GM21717 (cell line): ENCODE measurements at regions not wholly inside any gene's neighbourhood (a gene's known extent, or its start where the extent isn't known, plus 50 kb on each side); places are given as distances from the start of the nearest gene placed in this dataset.
"Not testable (repeated sequence)": the region's sequence is repeated elsewhere in the genome, so short reads cannot be mapped to it uniquely, and the experiment has no call there.

Source experiments
- ATAC-seq: cut with Tn5 transposase; IDR thresholded peaks from one replicate; pipeline ENCODE4 v1.9.1; 2021; ENCODE audit warnings: mild to moderate bottlenecking, moderate library complexity; ENCODE audit not compliant: unreplicated experiment

DNA sequence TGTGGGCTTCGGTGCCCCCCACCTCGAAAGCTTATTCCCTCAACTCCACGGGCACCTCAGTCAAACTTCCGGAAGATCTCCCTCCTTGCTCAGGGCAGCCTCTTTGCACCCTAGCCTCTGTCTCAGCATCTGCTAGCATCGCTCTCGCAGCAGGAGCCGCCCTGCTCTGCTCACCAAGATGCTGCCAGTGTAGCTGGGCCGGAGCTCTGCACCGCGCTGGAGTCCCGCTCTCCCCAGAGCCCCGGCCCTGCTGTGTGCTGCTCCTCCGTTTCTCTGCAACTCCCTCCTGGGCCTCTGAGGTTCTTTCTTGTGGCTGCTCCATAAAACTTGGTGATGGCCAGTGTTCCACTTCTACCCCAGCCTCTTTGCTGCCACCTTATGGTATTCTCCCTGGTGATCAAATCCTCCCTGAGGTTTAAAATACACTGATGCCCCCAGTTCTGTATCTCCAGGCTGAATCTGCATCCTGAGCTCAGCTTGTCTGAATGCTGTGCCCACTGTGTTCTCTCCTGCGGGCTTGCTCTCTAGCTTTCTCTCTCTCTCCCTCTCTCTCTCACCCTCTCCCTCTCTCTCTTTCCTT is 198.0 kb downstream of the UQCRFS1 start:
- no peak for ATAC-seq

DNA sequence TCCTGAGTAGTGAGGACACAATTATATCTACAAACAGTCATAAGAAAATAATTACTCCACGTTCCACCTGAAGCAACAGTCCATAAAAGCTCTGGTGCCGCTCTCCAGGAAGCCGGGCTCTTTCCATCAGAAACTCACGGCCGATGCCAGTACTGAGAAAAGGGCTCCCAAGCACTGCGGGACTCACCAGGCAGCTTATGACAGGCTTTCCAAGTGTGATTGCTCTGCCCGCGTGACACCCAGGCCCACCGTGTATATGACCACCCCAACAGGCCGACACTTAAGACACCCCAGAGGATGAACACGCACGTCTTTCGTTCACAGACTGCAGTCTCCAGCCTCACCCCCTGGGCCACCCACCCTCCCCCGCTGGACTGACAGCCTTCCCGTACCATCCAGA is 199.0 kb downstream of the UQCRFS1 start:
- ATAC-seq: no peak

DNA sequence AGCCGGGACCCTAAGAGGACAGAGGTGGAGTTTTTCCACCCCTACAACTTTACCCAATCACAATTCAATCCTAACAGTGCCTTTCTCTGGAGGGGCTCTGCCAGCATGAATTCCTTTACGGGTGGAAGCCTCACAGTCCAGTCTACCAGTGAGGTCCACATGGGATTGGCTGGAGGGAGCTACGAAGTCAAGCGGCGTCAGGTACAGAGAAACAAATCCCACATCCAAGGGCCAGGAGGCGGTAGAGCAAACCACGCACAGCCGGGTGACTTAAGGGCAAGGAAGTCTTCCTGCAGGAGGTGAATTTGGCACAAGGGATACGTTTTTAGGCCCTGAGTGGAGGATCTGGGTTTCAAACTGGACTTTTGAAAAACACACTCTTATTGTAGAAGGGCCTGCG is 199.6 kb downstream of the UQCRFS1 start:
- ATAC-seq: no peak

DNA sequence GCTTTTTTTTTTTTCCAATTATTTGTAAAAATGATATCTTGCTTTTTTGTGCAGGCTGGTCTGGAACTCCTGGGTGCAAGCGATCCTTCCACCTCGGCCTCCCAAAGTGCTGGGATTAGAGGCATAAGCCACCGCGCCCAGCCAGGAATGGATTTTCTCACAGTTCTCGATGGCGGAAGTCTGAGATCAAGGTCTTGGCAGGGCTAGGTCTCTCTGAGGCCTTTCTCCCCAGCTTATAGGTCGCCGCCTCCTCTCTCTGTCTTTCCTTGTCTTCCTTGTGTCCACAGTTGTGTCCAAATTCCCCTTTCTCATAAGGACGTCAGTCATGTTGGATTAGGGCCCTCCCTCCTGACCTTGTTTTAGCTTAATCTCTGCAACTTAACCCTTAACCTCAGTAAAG is 200.5 kb downstream of the UQCRFS1 start:
- no peak for ATAC-seq

DNA sequence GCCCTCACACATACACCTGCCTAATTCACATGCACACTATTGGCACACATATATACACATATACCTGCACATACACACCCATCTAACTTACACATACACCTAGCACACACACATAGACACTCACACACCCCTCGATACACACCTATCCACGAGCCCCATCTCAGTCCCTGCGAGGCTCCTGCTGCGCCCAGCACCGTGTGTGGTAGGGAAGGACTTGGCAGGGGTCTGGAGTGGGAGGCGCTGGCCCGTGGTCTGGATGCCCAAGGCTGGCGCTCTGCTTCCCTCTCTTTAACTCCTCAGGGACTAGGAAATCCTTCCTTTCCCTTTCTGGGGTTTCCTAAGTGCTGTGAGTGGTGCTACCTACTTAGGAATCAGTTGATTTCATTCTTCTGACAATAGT is 202.7 kb downstream of the UQCRFS1 start:
- ATAC-seq: no peak

DNA sequence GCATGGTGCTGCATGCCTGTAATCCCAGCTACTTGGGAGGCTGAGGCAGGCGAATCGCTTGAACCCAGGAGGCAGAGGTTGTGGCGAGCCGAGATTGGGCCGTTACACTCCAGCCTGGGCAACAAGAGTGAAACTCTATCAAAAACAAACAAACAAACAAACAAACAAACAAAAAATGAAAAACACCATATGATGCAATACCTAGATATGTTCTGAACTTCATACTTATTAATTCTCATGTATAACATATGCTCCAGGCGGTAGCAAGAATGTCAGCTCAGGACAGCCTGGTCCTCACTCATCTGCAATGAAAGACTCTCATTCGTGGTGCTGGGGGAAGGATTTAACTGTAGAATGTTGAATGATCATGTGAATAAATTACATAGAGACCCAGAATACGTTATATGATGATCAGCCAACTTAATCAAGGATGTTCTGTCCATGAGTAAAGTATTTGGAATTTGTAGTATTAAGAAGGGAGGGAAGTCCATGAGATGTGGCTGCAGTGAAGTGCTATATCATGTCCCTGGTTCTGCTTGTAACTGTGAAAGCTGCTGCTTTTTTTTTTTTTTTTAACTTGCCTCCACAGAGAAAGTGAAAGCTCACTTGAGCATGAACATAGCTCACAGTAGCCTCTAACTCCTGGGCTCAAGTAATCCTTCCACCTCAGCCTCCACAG is 206.8 kb downstream of the UQCRFS1 start:
- no peak for ATAC-seq

DNA sequence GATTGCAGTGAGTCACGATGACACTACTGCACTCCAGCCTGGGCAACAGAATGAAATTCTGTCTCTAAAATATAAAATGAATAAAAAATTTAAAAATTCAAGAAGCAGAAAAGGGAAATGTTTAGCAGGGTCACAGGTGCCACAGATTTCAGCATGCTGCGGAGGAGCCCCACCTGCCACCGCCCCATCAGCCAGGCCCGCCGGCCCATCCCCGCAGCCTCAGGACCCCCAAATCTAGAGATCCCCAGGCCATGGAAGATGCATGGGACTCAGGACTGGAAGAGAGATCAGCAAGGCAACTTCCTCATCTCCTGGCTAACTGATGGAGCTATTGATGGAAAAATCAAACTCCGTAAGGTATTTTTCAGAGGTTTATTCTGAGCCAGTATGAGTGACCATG is 208.2 kb downstream of the UQCRFS1 start:
- no peak for ATAC-seq

DNA sequence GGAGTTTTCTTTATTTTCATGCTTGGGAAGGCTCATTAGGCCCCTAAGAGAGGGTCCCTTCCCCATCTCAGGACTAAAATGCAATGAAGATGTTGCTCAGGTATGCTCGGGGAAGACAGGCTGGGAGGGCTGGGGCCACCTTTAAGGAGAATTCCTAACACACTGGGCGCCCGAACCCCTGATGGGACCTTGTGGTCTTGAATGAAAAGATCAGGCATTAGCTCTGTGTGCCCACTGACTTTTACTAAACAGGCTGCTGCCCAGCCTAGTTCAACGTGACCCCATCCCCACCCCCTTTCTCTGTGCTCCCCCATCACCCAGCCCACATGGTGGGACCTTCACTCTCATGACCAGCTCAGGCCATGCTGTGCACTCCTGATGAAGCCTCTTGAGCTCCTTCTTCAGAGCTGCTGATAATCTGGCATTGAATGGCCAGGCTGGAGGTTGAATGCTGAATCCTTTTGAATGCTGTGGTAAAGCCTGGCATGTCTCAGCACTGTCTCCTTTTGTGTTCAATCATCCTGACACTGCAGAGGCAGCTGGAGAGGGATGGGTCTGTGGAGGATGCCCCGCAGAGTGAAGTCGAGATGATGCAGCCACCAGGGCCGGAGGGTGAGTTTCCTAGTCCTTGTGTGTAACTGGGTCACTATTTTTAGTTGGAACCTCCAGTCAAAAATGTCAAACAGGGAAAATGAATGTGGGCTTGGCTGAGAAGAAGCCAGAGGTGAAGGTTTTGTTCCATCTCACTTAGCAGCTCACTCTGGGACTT is 209.1 kb downstream of the UQCRFS1 start:
- ATAC-seq: no peak

DNA sequence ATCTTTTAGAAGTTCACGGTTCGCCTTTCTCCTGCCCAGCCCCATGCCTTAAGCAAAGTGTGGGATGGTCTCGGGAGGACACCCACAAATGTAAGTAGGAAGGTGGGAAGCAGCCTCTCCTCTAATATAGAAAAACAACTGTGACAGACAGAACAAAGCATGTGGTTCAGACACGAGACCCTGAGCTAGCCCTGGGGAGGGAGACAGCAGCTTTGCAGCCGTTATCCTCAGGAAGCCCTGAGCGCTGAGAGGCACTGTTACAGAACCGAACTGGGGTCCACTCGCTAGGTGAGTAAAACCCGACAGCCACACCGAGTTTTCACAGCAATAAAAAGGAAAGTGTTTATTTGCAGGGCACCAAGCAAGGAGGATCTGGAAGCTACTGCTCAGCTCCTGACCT is 210.6 kb downstream of the UQCRFS1 start:
- ATAC-seq: no peak

DNA sequence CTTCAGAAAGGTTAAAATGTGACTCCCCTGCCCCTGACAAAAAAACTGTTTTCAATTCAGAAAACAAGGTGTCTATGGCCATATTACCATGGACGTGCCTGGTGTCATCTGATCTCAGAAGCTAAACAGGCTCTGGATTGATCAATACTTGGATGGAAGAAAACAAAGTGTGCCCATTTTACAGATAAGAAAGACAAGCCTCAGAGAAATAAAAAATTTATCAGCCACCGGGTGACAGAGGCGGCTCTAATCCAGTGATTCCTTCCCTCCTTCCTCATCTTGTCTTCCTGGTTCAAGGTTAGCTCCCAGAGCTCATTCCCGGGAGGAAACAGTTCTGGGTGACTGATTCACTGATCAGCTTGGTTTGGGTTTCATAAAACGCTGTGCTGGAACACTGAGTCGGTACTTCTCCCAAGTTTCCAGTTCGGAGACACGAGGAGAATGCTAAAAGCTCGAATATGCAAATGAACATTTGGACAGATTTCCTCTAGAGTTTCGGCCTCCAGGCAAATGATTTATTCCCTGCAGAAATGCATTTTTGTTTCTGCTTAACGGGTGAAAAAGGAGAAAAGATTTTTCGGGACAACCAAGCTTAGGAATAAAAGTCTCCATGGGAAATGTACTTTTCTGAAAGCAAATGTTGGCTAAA is 211.2 kb downstream of the UQCRFS1 start:
- ATAC-seq: no peak

DNA sequence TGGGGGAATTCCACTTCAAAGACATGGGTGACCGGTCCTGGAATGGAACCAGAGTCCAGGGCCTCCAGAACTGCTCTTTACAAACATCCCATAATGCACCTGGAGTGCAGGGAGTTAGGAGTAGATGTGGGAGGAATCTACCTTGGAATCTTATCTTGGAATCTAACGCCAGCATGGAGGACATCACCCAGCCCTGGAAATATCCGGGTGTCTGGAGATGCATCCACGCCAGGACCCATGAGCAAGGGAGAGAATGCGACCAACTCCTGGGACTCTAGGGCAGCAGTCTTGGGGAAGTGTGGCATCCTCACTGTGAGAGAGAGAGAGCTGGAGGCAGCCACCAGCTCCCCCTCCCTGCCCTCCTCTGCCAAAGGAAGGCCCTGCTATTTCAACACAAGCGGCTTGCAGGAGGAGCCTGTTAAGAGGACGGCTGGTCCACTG is 211.8 kb downstream of the UQCRFS1 start:
- ATAC-seq: no peak

DNA sequence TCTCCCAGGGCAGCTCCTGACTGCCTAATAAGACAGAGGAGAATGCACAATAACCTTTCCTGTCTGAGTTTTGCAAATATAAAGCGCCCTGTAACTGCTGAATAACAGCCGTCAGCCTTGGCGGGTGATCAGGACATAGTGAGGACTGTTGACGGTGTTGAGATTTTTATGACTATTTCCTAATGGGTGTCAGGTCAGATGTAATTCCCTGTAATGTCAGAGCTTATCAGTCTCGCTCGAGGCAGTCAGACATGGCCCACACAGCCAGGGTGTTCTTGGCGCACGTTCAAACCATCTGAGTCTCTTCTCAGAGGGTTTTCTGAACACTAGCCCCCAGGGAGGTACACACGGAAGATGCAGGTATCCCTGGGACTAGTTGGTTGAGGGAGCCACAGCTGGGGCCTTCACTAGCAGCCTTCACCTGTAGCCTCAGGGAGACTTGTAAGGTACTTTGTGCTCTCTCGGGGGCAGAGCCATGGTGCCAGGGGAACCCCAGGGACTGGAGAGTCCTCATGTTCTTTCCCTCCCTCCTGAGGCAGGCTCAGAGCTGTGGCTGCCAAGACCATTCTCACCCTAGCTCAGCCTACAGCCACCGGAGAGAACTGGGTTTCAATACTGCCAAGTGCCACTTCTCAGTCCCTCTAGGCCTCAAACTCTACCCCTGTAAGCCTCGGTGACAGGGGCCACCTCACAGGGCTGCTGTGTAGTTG is 213.1 kb downstream of the UQCRFS1 start:
- no peak for ATAC-seq

DNA sequence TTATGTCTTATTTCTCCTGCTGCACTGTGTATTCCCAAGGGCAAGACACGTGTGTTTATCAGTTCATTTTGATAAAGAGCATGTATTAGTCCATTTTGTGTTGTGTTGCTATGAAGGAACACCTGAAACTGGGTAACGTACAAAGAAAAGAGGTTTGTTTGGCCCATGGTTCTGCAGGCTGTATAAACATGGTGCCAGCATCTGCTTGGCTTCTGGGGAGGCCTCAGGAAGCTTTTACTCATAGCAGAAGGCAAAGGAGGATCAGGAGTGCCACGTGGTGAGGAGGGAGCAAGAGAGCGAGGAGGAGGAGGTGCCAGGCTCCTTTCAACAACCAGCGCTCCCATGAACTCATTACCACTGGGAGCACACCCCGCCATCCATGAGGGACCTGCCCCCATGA is 214.0 kb downstream of the UQCRFS1 start:
- no peak for ATAC-seq

DNA sequence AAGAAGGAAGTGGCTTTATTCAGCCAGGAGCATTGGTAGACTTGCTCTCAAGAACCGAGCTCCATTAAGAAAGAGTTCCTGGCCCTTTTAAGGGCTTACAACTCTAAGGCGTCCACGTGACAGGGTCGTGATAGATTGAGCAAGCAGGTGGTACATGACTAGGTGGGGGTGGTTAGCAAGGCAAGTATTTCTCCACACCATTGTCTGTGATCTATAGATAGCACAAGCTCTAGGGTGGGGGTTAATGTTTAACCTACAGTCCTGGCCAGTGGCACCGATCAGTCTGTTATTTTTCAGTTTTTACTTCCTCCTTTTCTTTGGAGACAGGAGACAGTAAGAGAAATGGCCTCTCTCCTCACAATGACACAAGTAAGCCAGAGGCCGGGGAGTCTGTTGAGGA is 215.1 kb downstream of the UQCRFS1 start:
- ATAC-seq: not testable (repeated sequence)

DNA sequence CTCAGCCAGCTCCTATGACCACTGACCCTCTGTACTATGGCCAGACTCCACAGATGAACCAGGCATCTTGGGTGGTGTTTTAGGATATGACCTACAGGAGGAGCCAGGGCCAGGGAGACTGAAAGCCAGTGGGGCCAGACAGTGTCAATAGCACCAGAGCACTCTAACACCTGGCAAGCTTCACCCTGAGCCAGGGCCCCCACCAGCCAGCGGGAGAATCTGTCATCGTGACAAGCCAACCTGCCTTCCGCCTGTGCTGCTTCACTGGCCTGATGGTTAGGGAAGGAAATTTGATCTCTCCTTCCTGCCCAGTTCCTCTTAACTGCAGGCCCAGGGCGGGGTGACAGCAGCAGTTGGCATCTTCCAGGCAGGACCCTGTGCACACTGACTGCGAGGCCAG is 222.4 kb downstream of the UQCRFS1 start:
- ATAC-seq: no peak

DNA sequence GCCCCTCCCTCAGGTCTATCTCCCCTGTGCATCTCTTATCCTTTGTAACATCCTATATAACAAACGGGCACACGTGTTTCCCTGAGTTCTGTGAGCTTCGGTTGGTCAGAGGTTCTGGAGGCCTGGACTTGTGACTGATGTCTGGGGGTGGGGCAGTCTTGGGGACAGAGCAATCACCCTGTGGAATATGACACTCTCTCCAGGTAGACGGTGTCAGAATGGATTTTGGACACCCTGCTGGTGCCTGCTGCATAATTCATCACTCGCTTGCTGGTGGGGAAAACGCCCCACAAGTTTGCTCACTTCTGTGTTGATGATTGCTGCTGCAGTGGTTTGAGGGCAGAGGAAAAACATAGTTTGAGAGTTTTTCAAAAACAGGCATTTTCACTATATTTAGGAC is 223.2 kb downstream of the UQCRFS1 start:
- no peak for ATAC-seq

DNA sequence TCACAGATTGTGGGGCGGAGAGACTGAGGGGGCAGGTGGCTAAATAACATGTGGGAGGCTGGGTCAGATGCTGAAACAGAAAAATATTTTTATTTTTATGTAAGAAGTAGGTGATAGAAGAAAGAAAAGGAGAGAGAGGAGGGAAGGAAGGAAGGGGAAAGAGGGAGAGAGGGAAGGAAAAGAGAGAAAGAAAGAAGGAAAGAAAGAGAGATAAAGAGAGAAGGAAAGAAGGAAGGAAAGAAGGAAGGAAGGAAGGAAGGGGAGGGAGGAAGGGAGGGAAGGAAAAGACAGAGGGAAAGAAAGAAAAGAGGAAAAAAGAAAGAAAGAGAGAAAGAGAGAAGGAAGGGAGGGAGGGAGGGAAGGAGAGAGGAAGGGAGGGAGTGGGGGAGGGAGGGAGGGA is 224.9 kb downstream of the UQCRFS1 start:
- no peak for ATAC-seq

DNA sequence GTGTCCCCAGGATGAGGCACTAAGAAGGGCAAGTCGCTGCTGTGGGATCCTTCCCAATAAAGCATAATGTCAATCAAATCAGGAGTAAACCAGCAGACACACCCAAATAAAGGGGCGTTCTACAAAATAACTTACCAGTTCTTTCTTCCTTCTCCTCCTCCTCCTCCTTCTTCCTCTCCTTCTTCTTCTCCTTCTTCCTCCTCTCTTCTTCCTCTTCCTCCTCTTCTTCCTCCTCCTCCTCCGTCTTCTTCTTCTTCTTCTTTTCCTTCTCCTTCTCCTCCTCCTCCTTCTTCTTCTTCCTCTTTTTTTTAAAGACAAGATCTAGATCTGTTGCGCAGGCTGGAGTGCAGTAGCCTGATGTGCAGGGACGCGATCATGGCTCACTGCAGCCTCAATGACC is 225.8 kb downstream of the UQCRFS1 start:
- no peak for ATAC-seq

DNA sequence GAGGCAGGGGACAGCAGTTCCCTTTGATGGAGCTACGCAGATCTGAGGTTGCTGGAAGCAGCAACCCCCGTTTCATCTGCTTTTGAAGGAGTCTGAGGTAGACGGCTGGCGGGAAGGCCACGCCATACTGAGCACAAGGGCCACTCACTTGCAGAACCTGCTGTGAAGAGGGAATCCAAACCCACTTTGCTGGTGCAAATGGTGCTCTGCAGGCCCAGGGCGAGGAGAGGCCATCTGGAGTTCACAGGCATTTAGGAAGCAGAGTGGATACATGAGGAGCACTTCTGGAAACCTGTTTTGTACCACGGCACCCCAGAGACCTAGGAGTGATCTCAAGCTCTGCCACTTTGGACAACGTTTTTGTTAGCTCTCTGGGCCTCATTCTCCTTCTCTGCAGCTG is 227.8 kb downstream of the UQCRFS1 start:
- ATAC-seq: no peak

DNA sequence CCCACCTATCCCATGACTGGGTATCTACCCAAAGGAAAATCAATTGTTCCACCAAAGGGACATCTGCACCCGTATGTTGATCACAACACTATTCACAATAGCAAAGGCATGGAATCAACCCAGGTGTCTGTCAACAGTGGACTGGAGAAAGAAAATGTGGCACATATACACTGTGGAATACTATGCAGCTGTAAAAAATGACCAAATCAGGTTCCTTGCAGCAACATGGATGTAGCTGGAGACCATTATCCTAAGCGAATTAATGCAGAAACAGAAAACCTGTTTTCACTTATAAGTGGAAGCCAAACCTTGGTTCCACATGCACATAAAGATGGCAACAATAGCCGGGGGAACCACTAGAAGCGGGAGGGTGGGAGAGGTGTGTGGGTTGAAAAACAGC is 228.6 kb downstream of the UQCRFS1 start:
- no peak for ATAC-seq

DNA sequence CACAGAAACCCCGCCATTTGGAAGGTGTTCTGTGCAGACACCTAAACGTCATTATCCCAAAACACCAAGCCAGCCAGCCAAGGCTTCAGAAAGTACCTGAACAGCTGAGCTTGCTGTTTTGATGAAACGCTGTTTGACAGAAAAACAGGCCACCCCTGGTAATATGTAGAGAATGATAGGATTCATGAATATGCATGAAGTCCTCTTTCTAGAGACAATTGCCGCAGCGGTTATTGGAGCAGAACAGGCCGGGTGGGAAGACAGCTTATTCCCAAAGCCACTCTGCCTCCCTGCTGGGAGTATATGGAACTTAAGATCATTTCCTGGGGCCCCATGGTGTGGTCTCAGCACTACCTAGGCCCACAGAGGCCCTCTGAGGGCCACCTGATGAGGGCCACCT is 229.5 kb downstream of the UQCRFS1 start:
- ATAC-seq: no peak
